ENCODE measurements at regions not wholly inside any gene's neighbourhood (a gene's known extent, or its start where the extent isn't known, plus 50 kb on each side); places are given as distances from the start of the nearest gene placed in this dataset.

- TF ChIP-seq SPI1 (IDR thresholded peaks at IDR 0.05; ENCODE audit: borderline replicate concordance, low read depth) = no peak
- DNase-seq (ENCODE audit: low read depth in 1 of 2, low spot score in 1 of 2) = no peak
- no peak overlapping the region for H3K27ac ChIP-seq (replicated peaks)
- H3K27me3 ChIP-seq (ENCODE audit: insufficient read depth, poor library complexity, severe bottlenecking) = no peaks in the 10 kb centered on the region
- no peak overlapping the region for H3K4me3 ChIP-seq (replicated peaks; ENCODE audit: insufficient read depth, low read length)
Measured at GRCh38 chr1:50257029-50257428, 148.3 kb downstream of the ELAVL4 start.
